Mucosa of rectum (tissue), 2 donors: ENCODE measurements at regions not wholly inside any gene's neighbourhood (a gene's known extent, or its start where the extent isn't known, plus 50 kb on each side); places are given as distances from the start of the nearest gene placed in this dataset.

Source experiments
- H3K27ac ChIP-seq, 2 donors: one replicate each; pipeline ENCODE4 v1.7.0; 2013; ENCODE audit warnings: inconsistent platforms in 2 of 2, low read depth in 2 of 2, low read length in 2 of 2
- H3K27me3 ChIP-seq, 2 donors: one replicate each; pipeline ENCODE4 v1.7.0; 2013; ENCODE audit warnings: low read length in 2 of 2; ENCODE audit not compliant: control insufficient read depth in 2 of 2, insufficient read depth in 2 of 2
- H3K36me3 ChIP-seq, 2 donors: one replicate each; pipeline ENCODE4 v1.7.0; 2013; ENCODE audit warnings: low read length in 2 of 2; ENCODE audit not compliant: control insufficient read depth in 2 of 2, insufficient read depth in 2 of 2
- H3K4me1 ChIP-seq, 2 donors: one replicate each; pipeline ENCODE4 v1.7.0; 2013; ENCODE audit warnings: low read length in 2 of 2, mild to moderate bottlenecking in 1 of 2; ENCODE audit not compliant: control insufficient read depth in 2 of 2, insufficient read depth in 2 of 2
- H3K4me3 ChIP-seq, 2 donors: one replicate each; pipeline ENCODE4 v1.7.0; 2013; ENCODE audit warnings: low read length in 2 of 2
- H3K9ac ChIP-seq, 2 donors: one replicate each; pipeline ENCODE4 v1.7.0; 2013; ENCODE audit warnings: low read length in 2 of 2, low read depth in 1 of 2, mild to moderate bottlenecking in 1 of 2
- H3K9me3 ChIP-seq, 2 donors: one replicate each; pipeline ENCODE4 v1.7.0; 2013; ENCODE audit warnings: low read length in 2 of 2; ENCODE audit not compliant: control insufficient read depth in 2 of 2
- donor health status: healthy.
- donor health status: Normal muscosa, but diverticular disease.

DNA sequence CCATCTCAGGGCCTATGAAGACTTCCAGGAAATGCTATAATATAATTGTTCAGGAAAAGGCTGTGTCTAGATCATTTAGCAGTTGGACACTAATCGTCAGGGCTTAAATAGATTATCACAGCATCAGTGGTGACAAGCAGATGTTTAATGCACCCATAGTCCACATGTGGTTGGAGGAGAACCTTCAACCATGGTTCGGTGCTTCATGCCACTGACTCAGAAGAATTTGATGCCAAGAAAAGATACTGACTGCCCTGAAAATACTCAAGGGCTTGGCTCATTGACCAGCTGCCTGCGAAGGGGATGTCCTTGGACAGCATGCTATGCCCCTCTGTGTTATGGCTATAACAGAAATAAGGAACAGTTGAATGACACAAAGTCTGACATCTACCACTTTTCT is 175.7 kb downstream of the HHIPL2 start:
- no peak overlapping the region for H3K27ac ChIP-seq
- no peaks in the 10 kb centered on the region for H3K36me3 ChIP-seq
- H3K27me3 ChIP-seq: no peaks in the 10 kb centered on the region
- H3K9ac ChIP-seq: no peak overlapping the region
- H3K9me3 ChIP-seq: no peaks in the 10 kb centered on the region
- H3K4me3 ChIP-seq: no peak overlapping the region
- H3K4me1 ChIP-seq: no peaks in the 10 kb centered on the region

GRCh38 chr1:222370913-222371675 is 176.8 kb downstream of the HHIPL2 start:
- Histone ChIP-seq H3K27me3 (no peaks in the 10 kb centered on the region), H3K9ac (no peak overlapping the region), H3K4me1 (no peaks in the 10 kb centered on the region), H3K36me3 (no peaks in the 10 kb centered on the region), H3K9me3 (no peaks in the 10 kb centered on the region), H3K27ac (no peak overlapping the region), H3K4me3 (no peak overlapping the region)

DNA sequence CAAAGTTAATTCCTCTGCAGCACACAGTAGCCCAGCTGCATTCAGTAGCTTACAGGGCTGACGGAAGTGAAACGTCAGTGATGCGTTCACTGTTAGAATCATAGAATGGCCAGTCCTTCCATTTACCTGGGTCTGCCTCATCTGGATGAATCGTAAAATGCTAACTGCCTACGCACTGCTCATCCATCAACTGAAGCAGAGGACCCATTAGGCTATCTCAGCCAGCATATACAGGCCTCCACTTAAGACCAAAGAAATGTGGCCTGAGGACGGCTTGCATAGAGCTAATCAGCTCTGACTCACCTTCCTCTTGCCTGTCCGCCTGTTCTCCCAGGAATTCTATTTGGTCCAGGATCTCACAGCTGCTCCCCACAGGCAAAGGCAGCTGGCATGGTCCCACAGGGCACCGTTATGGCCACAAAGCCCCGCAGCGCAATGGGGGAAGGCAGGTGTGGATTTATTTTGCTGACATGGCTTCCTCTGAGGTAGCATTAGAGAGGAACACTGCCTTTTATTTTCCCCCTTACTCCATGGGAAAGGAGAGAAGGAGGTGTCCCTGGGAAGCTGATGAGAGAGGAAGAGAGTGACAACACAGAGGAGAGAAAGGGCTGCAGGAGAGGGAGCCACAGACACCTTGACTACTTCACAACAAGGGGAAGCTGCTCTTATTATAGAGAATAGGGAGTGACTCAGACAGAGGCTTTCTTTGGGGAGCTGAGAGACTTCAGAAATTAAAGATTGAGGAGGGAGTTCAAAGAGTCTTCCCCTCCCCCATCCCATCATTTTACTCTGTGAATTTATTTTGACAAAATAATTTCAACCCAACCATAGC is 177.6 kb downstream of the HHIPL2 start:
- Histone ChIP-seq H3K4me3 (no peak overlapping the region), H3K36me3 (no peaks in the 10 kb centered on the region), H3K9ac (no peak overlapping the region), H3K27ac (no peak overlapping the region), H3K4me1 (no peaks in the 10 kb centered on the region), H3K27me3 (no peaks in the 10 kb centered on the region), H3K9me3 (no peaks in the 10 kb centered on the region)

DNA sequence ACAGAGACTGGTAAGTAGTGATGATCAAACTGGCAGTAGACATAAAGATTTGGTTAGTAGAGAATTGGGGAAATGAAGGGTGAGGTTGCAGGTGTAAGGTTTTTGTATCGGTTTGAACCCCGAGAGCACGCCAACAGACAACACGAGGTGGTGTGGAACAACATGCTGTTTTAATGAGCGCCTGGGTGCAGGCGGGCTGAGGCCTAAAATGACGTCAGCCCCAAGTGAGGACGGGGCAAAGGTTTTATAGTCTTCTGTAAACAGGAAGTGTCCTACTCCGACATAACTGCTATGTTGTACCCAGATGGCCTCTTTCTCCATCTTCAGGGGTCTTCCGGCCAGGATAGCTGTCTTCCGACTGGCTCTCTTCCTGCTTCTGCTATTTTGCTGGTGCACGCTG is 178.8 kb downstream of the HHIPL2 start:
- Histone ChIP-seq H3K4me3 (no peak overlapping the region), H3K9ac (no peak overlapping the region), H3K9me3 (no peaks in the 10 kb centered on the region), H3K27ac (no peak overlapping the region), H3K4me1 (no peaks in the 10 kb centered on the region), H3K36me3 (no peaks in the 10 kb centered on the region), H3K27me3 (no peaks in the 10 kb centered on the region)

DNA sequence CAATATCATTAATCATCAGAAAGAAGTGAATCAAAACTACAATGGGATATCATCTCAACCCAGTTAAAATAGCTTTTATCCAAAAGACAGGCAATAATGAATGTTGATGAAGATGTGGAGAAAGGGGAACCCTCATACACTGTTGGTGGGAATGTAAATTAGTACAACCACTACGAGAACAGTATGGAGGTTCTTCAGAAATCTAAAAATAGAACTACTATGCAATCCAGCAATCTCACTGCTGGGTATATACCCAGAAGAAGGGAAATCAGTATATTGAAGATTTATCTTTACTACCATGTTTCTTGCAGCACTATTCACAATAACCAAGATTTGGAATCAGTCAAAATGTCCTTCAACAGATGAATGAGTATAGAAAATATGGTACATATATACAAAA is 189.8 kb downstream of the HHIPL2 start:
- no peaks in the 10 kb centered on the region for H3K4me1 ChIP-seq
- H3K9me3 ChIP-seq: no peaks in the 10 kb centered on the region
- no peak overlapping the region for H3K4me3 ChIP-seq
- H3K27me3 ChIP-seq: no peaks in the 10 kb centered on the region
- no peak overlapping the region for H3K27ac ChIP-seq
- H3K36me3 ChIP-seq: no peaks in the 10 kb centered on the region
- no peak overlapping the region for H3K9ac ChIP-seq

DNA sequence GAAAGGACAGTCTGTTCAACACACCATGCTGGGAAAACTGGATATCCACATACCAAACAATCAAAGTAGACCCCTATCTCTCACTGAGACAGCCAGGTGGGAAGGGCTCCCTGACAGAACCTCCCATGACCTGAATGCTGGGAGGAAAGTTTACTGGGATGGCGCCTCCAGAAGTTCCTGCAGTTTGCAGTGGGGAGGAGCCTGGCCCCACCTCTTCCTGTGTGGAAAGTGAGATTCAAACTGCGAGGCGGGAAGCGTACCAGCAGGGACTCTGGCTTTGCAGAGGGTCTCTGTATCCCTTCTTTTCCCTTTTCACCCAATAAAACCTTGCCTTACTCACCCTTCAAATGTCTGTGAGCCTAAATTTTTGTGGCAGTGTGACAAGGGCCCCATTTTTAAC is 190.7 kb downstream of the HHIPL2 start:
- H3K9ac ChIP-seq: no peak overlapping the region
- H3K27me3 ChIP-seq: no peaks in the 10 kb centered on the region
- no peak overlapping the region for H3K27ac ChIP-seq
- H3K4me3 ChIP-seq: no peak overlapping the region
- H3K36me3 ChIP-seq: no peaks in the 10 kb centered on the region
- no peaks in the 10 kb centered on the region for H3K4me1 ChIP-seq
- no peaks in the 10 kb centered on the region for H3K9me3 ChIP-seq

DNA sequence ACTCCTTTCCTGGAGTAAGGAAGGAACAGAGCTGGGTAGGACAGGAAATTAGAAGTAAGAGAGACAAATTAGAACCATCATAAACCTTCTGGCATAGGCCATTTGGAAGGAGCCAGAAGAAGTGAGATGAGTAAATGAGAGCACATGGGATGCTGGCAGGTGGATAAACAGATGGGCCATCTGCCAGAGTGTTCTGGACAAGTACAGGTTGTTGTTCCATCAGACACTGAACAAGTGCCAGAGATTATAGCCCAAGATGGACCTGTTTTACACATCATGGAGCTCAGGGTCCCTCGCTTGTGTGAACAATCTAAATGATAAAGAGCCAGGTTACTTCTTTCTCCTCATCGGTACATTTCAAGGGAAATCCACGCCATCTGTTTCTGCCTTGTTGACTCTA is 200.3 kb downstream of the HHIPL2 start:
- Histone ChIP-seq H3K4me1 (no peaks in the 10 kb centered on the region), H3K9ac (no peak overlapping the region), H3K36me3 (no peaks in the 10 kb centered on the region), H3K9me3 (no peaks in the 10 kb centered on the region), H3K4me3 (no peak overlapping the region), H3K27ac (no peak overlapping the region), H3K27me3 (no peaks in the 10 kb centered on the region)

GRCh38 chr1:222346955-222347354 is 200.9 kb downstream of the HHIPL2 start:
- no peaks in the 10 kb centered on the region for H3K36me3 ChIP-seq
- H3K9ac ChIP-seq: no peak overlapping the region
- no peak overlapping the region for H3K27ac ChIP-seq
- no peaks in the 10 kb centered on the region for H3K9me3 ChIP-seq
- no peaks in the 10 kb centered on the region for H3K27me3 ChIP-seq
- no peaks in the 10 kb centered on the region for H3K4me1 ChIP-seq
- no peak overlapping the region for H3K4me3 ChIP-seq

- Histone ChIP-seq H3K27ac (no peak overlapping the region), H3K36me3 (no peaks in the 10 kb centered on the region), H3K27me3 (no peaks in the 10 kb centered on the region), H3K9me3 (no peaks in the 10 kb centered on the region), H3K9ac (no peak overlapping the region), H3K4me3 (no peak overlapping the region), H3K4me1 (no peaks in the 10 kb centered on the region)
Measured at GRCh38 chr1:222339376-222339947, 208.4 kb downstream of the HHIPL2 start.

DNA sequence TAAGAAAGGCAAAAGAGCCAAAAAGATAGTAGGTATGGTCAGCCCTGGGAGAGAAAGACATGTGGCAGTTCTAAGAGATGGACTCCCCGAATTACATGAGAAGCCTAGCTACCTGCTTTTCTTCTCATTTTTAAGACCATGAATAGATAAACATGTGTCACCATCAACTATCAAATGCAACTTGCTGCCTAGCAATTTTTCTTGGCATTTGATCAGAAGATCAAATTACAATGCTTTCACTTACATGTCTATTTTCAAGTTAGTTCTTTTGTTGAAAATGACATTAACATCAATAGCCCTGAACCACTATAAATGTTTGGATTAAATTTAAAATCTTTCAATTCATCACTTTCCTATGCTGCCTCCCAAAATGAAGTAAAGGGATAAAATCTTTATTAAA is 212.3 kb downstream of the HHIPL2 start:
- Histone ChIP-seq H3K27ac (no peak overlapping the region), H3K9ac (no peak overlapping the region), H3K27me3 (no peaks in the 10 kb centered on the region), H3K4me1 (no peaks in the 10 kb centered on the region), H3K4me3 (no peak overlapping the region), H3K36me3 (no peaks in the 10 kb centered on the region), H3K9me3 (no peaks in the 10 kb centered on the region)
